Loucy (cell line): ENCODE measurements at regions not wholly inside any gene's neighbourhood (a gene's known extent, or its start where the extent isn't known, plus 50 kb on each side); places are given as distances from the start of the nearest gene placed in this dataset.
"Not testable (repeated sequence)": the region's sequence is repeated elsewhere in the genome, so short reads cannot be mapped to it uniquely, and the experiment has no call there.

Experiments used
- CTCF ChIP-seq: fragments of 200-600 bp; sonication (generic); conservative IDR thresholded peaks from 2 replicates; pipeline ENCODE4 v1.5.1; 2014; ENCODE audit warnings: mild to moderate bottlenecking, antibody characterized with exemption, low read length
- EZH2phosphoT487 ChIP-seq: fragments of 200-600 bp; IDR thresholded peaks from 2 replicates; pipeline ENCODE4 v1.6.1; 2018; ENCODE audit warnings: antibody characterized with exemption, mild to moderate bottlenecking, moderate library complexity, borderline replicate concordance

GRCh38 chr9:66207914-66208313 is 471.0 kb downstream of the FOXD4L4 start:
- TF ChIP-seq CTCF, EZH2phosphoT487: not testable (repeated sequence)
